ENCODE measurements at regions not wholly inside any gene's neighbourhood (a gene's known extent, or its start where the extent isn't known, plus 50 kb on each side); places are given as distances from the start of the nearest gene placed in this dataset.

DNA sequence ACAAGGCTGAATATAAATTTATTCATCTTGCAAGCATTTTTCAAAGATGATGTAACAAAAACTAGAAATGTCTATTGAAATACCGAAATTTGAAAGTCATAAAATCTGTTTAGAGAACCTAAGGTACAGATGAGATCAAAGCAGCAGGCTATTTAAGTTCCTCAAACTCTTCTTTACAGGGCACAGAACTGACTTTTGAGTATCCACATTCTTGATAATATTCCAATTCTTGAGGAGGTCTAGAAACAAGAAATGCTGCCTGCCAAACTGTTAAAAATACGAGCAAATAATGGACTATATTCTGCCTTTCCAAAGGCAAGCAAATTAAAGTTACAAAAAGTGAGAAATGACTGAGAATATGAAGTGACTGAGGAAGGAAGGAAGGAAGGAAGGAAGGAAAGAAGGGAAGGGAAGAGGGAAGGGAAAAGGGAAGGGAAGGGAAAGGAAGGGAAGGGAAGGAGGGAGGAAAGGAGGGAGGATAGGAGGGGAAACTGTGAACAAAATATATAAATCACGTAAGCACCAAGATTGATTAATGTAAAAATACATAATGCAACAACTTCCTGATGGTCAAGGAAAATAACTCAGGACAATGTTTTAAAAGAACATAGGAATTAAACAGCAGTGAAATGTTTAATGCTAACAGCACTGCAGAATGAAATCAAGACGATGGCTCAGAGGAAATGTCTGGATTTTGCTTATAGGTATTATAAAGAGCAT, 248.9 kb upstream of the HNRNPA3 start:
- Histone ChIP-seq H3K4me1 (no peaks in the 10 kb centered on the region), H3K27ac (no peak overlapping the region), H3K4me2 (no peak overlapping the region), H3K27me3 (no peaks in the 10 kb centered on the region), H3K4me3 (no peak overlapping the region), H3K36me3 (no peaks in the 10 kb centered on the region), H3K9ac (no peak overlapping the region), H3K9me3 (replicated peaks in 1 of 11) (no peaks in the 10 kb centered on the region), H4K20me1 (no peaks in the 10 kb centered on the region)
- no peak for TF ChIP-seq Cebpa-rat (IDR thresholded peaks at IDR 0.05)

DNA sequence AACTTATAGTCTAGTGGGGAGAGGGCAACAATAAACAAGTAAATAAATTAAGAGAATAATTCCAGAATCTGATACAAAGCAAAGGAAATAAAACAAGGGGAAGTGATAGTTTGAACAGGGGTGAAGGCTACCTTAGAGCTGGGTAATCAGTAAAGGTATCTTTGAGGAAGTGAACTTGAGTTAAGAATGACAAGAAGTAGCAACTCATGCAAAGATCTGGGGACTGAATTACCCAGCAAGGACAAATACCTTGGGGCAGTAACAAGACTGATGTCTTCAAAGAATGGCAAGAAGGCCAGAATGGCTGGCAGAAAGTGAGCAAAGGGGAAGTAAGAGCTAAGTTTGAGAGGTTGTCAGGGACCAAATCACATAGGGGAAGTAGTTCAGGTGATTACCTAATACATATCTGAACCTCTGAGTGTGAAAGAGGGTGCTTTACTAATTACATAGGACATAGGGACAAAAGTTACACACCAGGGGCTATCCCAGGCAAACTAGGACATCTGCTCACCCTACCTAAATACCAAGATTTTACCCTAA, 244.6 kb upstream of the HNRNPA3 start:
- no peak overlapping the region for H3K4me3 ChIP-seq

DNA sequence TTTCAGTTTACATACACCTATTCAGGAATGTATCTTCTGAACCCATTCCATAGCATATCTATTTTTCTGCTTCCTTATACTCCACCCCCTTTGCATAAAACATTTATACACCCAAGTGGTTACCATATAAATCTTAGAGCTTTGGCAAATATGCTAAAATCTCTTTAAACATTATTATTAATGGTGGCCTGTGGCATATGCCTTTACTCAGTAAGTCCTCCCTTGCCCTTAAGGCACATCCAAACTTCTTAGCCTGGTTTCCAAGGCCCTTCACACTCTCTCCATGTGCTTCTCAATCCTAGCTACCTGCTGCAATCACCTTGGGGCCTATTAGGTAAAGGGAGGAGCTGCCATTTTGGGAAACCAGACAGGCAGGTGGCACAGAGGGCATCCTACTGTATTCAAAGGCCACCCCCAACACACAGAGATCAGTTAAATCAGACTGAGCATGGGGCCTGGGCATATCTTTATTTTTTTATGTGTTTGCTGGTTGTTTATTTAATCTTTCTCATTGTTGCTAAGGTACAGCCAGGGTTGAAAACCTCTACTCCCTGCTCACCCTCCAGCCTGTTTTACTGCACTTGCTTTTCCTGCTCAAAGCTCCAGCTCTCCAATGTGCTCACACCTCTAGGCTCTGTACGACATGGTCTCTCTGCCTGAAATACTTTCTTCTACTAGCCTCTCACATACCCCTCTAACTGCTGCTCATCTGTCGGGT, 242.8 kb upstream of the HNRNPA3 start:
- Histone ChIP-seq H3K4me2 (no peak overlapping the region), H3K9ac (no peak overlapping the region), H3K36me3 (no peaks in the 10 kb centered on the region), H3K27ac (no peak overlapping the region), H3K9me3 (replicated peaks in 1 of 11) (no peaks in the 10 kb centered on the region), H3K4me1 (no peaks in the 10 kb centered on the region), H3K4me3 (no peak overlapping the region), H3K27me3 (no peaks in the 10 kb centered on the region), H4K20me1 (no peaks in the 10 kb centered on the region)
- no peak for TF ChIP-seq Cebpa-rat (IDR thresholded peaks at IDR 0.05)

More for the DNA sequence above, 244.6 kb upstream of the HNRNPA3 start:
- H4K20me1 ChIP-seq, result no peaks in the 10 kb centered on the region
- H3K36me3 ChIP-seq, result no peaks in the 10 kb centered on the region
- no peak for TF ChIP-seq Cebpa-rat (IDR thresholded peaks at IDR 0.05)
- no peaks in the 10 kb centered on the region for H3K27me3 ChIP-seq
- no peaks in the 10 kb centered on the region for H3K4me1 ChIP-seq
- H3K9me3 ChIP-seq (replicated peaks in 1 of 11), result no peaks in the 10 kb centered on the region
- H3K9ac ChIP-seq, result no peak overlapping the region
- H3K4me2 ChIP-seq, result no peak overlapping the region
- H3K27ac ChIP-seq, result no peak overlapping the region

DNA sequence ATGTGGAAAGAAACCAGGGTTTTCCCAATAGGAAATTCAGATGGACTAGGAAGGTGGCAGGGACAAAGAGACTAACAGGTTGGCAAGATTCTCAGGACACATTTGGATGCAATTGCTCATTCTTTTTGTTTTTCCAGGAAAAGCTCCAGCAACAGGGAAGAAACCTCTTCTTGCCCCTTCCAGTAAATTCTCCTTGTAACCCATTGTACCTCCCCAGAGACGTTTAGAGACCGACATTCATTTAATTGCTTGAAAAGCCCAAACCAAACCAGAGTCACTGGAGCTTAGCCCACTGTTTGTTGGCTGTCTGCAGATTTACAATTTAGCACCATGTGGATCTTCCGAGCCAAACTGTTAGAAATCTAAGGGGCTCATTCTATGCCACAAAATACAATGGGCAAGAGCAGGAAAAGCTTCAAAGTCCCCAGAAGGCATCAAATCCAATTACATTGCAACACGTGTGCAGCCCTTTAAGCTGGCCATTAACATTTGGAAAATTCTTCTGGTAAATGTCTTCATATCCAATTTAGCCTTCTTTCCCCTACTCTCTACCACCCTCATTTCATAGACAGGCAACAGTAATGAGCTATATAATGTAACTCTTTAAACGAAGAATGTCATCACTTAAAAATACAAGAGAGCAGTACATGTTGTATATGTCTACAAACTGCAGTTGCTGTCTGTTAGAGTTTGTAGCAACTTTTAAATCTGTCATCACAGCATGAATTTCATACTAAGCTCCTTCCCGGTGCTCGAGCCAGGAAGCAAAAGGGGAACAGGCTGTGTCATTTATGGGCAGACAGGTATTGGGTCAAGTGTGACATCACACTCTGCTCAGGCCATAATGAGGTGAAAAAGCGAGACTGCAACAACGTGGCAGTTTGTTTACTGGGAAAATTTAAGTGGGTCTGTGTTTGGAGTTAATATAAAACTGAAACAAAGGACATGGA, 235.6 kb upstream of the HNRNPA3 start:
- no peaks in the 10 kb centered on the region for H3K9me3 ChIP-seq (replicated peaks in 1 of 11)
- H3K4me2 ChIP-seq, result no peak overlapping the region
- no peak overlapping the region for H3K9ac ChIP-seq
- no peaks in the 10 kb centered on the region for H3K4me1 ChIP-seq
- H3K36me3 ChIP-seq, result no peaks in the 10 kb centered on the region
- no peak for TF ChIP-seq Cebpa-rat (IDR thresholded peaks at IDR 0.05)
- no peak overlapping the region for H3K27ac ChIP-seq
- no peak overlapping the region for H3K4me3 ChIP-seq
- no peaks in the 10 kb centered on the region for H4K20me1 ChIP-seq
- no peaks in the 10 kb centered on the region for H3K27me3 ChIP-seq

DNA sequence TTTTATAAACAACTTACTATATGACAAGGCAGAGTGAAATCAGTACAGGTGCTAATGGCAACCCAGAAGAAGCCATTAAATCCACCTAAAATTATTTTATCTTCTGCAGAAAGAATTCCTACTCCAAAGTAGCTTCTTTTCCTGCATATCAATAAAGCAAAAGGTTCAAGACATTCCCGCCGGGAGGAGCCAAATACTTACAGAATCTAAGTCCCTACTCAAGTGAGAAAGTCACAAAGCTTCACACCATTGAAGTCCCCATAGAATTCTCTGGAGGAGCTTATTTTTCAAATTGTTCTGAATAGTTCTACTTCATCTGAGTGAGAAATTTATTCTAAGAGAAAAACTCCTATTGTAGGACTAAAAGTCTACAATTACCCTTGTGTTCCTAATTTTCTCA, 233.7 kb upstream of the HNRNPA3 start:
- no peak overlapping the region for H3K27ac ChIP-seq
- H3K4me3 ChIP-seq, result no peak overlapping the region
- no peaks in the 10 kb centered on the region for H3K36me3 ChIP-seq
- TF ChIP-seq Cebpa-rat (IDR thresholded peaks at IDR 0.05), result no peak
- no peak overlapping the region for H3K4me2 ChIP-seq
- H3K27me3 ChIP-seq, result no peaks in the 10 kb centered on the region
- H3K9me3 ChIP-seq (replicated peaks in 1 of 11), result no peaks in the 10 kb centered on the region
- no peaks in the 10 kb centered on the region for H4K20me1 ChIP-seq
- H3K9ac ChIP-seq, result no peak overlapping the region
- H3K4me1 ChIP-seq, result no peaks in the 10 kb centered on the region

DNA sequence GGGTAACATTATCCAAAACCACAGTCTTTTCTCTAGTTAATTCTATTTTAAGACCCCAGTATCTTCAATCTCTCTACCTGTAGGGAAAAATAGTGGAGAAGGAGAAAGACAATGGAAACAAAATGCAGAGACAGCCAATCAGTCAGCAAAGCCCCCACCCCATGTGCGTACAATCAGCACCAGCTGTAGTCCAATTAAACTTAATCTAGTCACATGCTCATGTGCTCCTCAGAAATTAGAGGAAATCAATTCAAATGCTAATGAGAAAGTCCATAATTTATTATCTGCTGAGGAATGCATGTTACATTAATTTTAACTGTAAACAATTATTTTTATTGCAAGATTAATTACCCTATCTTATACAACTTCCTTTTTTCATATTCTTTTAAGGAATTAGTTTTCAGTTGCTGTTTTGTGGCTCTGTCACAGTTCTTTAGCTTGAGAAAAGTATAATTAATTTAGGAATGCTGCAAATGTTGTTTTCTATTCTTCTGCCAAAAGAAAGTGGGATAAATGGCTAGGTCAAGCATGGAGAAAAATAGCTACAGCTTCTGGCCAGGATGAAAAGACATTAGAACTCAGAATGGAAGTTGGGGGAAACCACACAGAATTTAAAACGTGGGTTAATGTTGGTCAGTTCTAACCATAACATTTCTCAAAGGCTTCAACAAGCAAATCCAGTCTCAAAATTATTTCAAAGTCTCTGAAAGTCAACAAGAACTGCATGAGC, 232.4 kb upstream of the HNRNPA3 start:
- Histone ChIP-seq H3K27me3 (no peaks in the 10 kb centered on the region), H3K9ac (no peak overlapping the region), H3K36me3 (no peaks in the 10 kb centered on the region), H3K27ac (no peak overlapping the region), H4K20me1 (no peaks in the 10 kb centered on the region), H3K4me2 (no peak overlapping the region), H3K9me3 (replicated peaks in 1 of 11) (no peaks in the 10 kb centered on the region), H3K4me1 (no peaks in the 10 kb centered on the region), H3K4me3 (no peak overlapping the region)
- no peak for TF ChIP-seq Cebpa-rat (IDR thresholded peaks at IDR 0.05)

DNA sequence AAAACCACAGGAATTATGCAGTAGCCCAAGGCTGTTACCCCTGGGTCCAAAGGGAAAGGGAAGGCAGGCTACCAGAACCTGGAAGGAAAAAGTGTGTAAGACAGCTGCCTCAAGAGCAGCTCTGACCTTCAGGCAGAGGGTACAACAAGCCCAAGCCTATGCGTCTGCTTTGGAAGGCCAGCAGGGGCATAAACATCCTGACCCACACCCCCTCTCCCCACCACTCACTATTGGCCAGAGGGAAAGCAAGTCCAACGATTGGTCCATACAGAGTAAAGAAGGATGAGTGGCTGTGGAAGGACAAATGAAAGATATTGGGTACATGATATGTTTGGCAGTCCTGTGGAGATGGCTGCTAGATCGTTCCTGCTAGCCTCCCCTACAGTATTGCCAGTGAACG, 227.6 kb upstream of the HNRNPA3 start:
- H3K27ac ChIP-seq, result no peak overlapping the region
- H4K20me1 ChIP-seq, result no peaks in the 10 kb centered on the region
- no peak overlapping the region for H3K4me3 ChIP-seq
- no peak overlapping the region for H3K4me2 ChIP-seq
- no peaks in the 10 kb centered on the region for H3K36me3 ChIP-seq
- H3K9me3 ChIP-seq (replicated peaks in 1 of 11), result no peaks in the 10 kb centered on the region
- no peaks in the 10 kb centered on the region for H3K27me3 ChIP-seq
- H3K9ac ChIP-seq, result no peak overlapping the region
- no peaks in the 10 kb centered on the region for H3K4me1 ChIP-seq
- TF ChIP-seq Cebpa-rat (IDR thresholded peaks at IDR 0.05), result no peak

DNA sequence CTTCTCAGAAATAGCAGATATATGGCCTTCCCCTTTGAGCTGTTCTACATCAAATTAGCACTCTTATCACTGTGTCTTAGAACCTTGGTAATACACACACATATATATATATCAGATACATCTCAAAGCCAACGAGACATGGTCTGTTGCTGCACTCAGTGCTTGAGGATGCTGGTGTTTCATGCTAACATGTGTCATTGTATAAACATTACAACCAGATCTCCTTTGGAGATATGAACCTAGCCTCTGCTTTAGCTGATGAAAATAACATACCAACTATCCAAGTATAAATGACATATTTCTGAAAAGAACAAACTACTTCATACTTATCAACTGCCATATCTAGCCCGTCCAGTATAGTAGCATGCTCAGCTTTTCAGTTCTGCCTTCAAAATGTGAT, 226.7 kb upstream of the HNRNPA3 start:
- no peak overlapping the region for H3K4me2 ChIP-seq
- no peaks in the 10 kb centered on the region for H3K9me3 ChIP-seq (replicated peaks in 1 of 11)
- H3K4me1 ChIP-seq, result no peaks in the 10 kb centered on the region
- H3K27me3 ChIP-seq, result no peaks in the 10 kb centered on the region
- no peak overlapping the region for H3K27ac ChIP-seq
- no peaks in the 10 kb centered on the region for H4K20me1 ChIP-seq
- no peak overlapping the region for H3K4me3 ChIP-seq
- H3K9ac ChIP-seq, result no peak overlapping the region
- TF ChIP-seq Cebpa-rat (IDR thresholded peaks at IDR 0.05), result no peak
- H3K36me3 ChIP-seq, result no peaks in the 10 kb centered on the region

DNA sequence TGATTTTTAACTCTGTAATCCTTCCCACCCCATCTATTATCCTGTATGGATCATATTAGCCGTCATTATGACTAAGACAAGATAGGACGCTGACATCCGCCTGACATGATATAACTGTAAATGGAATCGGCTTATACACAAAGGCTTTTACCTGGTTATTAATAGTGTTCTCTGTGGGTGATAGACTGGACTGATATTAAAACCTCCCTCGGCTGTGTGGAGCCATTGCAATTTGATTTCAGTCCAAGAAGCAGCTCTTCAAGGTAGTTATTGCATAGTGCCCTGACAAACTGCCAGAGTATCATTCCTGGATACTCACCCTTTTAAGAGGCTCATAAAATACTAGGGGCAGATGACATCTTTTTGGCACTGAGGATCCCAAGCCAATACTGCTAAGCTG, 226.1 kb upstream of the HNRNPA3 start:
- no peak overlapping the region for H3K27ac ChIP-seq
- H3K9ac ChIP-seq, result no peak overlapping the region
- no peak overlapping the region for H3K4me2 ChIP-seq
- H3K36me3 ChIP-seq, result no peaks in the 10 kb centered on the region
- H3K9me3 ChIP-seq (replicated peaks in 1 of 11), result no peaks in the 10 kb centered on the region
- H4K20me1 ChIP-seq, result no peaks in the 10 kb centered on the region
- H3K4me1 ChIP-seq, result 0 out of 20 replicates have a peak, but pooled peaks cover 0 to 3% (median 0%) of the 10 kb centered on the region in 10 experiments
- no peak for TF ChIP-seq Cebpa-rat (IDR thresholded peaks at IDR 0.05)
- H3K4me3 ChIP-seq, result no peak overlapping the region
- no peaks in the 10 kb centered on the region for H3K27me3 ChIP-seq
